Activated CD4-positive, alpha-beta T cell treated with anti-CD3 and anti-CD28 coated beads, Interleukin-2, Interleukin-4, amounts not matched to agents 100 ng/mL and 50 ng/mL, durations not matched to agents 16 hours and 8 hours (primary cell): ENCODE measurements at regions not wholly inside any gene's neighbourhood (a gene's known extent, or its start where the extent isn't known, plus 50 kb on each side); places are given as distances from the start of the nearest gene placed in this dataset.
"Not testable (repeated sequence)": the region's sequence is repeated elsewhere in the genome, so short reads cannot be mapped to it uniquely, and the experiment has no call there.

Source experiments
- DNase-seq: peaks from one replicate; pipeline ENCODE4 v3.0.0-alpha.2; 2020; ENCODE audit warnings: low spot score

DNA sequence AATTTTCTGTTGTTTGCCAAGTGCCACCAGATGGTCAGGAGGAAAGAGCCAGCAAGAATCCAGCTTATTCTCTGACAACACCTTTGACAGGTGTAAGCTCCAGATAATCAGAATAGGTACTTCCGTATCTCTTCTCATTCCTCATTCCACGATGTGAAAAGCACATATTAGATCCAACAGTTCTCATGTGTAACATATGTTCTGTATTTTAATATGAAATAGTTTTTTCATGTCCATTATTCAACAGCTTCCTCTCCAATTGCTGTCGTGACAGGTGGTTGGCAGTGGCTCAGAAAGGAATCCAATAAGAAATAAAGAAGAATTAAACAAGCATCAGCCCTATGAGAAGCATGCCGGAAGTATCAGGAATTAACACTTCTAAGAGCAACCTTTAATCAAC is 1624.7 kb downstream of the MRPL39 start:
- no peak for DNase-seq

GRCh38 chr21:23977971-23978370 is 1629.3 kb downstream of the MRPL39 start:
- no peak for DNase-seq

DNA sequence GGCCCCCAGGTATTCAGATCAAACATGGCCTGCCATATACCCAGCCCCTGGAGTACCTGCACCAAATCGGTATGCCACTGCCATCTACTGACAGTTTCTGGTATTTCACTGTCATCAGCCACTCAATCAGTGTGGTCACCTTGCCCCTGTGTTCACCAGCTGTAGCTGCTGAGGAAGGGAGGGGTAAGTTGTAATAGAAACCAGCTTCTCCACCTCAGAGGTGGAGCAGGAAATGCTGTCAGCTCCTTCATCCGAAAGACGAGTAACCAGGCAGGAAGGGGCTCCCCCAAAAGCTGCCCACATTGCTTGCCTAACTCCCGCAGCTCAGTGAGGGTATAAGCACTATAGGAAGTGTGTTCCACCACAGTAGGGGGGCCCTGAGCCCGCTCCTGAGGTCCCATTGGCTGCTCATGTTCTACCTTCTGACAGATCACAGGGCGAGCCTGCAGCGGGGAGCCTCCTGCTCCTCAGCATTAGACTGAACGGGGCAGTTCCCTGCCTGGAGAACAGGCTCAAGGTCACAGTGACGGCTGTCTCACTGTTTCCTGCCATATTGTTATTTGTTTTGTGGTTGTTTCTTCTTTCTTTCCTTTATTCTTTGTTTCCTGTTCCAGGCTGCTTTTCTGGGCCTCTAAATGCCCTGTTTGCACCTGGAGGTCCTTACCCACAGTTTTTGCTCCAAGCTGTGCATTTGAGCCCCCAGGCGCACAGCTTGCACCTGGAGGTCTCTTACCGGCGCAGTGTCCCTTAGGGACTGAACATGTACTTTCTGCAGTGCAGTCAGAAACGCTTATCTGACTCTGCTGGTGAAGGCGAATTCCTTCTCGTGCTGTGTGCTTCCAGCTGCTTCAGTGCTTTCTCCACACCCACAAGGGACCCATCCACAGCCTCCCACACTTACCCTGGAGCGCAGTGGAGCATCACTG is 1638.3 kb downstream of the MRPL39 start:
- DNase-seq = peak; percentile 86

GRCh38 chr21:23968008-23968407 is 1639.3 kb downstream of the MRPL39 start:
- DNase-seq = no peak

- DNase-seq = no peak
Measured at GRCh38 chr21:23963454-23963853, 1643.8 kb downstream of the MRPL39 start.

GRCh38 chr21:23960769-23961168 is 1646.5 kb downstream of the MRPL39 start:
- DNase-seq = no peak

DNA sequence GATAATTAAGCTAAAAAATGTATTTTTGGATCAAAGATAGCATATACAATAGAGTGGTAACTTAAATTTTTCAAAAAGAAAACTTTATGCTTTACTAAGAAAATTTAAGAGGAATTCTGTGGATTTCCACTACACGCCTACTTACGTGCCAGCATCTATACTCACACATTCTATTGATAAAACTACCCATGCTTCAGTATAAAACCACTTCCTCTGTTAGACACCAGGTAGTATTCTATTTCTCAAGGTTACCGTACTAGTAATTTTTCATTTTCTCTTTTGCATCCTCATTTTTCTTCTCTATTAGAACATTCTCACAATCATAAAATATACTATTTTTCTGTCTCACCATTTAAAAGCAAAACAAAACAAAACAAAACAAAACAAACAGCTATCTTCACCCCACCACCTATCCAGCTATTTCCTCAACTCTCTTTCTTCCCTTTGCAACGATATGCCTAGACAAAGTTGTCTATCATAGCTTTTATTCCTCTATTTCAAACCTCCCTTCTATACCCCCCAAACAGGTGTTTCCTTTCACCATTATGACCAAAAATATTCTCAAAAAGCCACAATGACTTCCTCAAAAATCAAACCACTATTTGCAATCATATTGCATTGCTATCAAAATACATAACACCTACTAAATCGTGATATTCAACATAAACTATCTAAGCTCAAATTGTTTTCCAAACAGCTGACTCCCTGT is 1652.0 kb downstream of the MRPL39 start:
- DNase-seq = no peak

DNA sequence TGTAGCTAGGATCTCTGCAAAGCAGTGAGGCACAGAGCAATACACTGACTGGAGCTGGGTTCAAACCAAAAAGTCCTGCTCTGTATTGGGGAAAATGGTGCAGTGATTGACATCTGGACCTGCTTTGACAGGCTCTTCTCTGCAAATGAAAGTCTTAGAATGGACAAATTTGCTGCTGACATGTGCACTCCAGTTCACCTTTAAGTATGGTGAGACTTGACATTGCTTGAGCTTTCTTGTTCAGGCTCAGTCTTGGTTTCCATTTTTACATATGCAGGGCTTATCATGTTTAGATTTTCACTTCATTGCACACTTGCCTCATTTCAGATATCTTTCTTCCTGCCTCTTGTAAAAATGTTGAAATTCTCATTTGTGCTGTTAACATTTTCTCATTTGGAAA is 1655.0 kb downstream of the MRPL39 start:
- DNase-seq = no peak

- no peak for DNase-seq
Measured at GRCh38 chr21:23951251-23951650, 1656.0 kb downstream of the MRPL39 start.

GRCh38 chr21:23950344-23950743 is 1656.9 kb downstream of the MRPL39 start:
- DNase-seq = no peak

DNA sequence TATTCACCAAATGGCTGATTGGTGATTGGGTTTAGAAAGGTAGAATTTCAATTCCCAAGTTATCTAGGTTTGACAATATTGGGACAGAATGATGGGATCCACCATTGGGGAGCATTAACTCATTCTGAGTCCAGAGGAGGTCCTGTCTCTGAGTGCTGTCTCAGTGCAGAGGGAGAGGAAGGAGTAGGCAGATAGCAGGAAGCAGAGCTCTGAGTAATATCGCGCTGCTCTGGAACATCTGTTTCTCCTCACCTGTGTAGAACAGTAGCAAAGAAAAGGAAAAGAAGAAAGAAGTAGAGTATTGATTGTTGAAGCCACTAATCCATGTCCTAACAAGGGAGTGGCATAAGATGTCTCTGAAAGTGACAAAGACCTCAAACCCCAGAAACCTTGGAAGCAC is 1657.8 kb downstream of the MRPL39 start:
- DNase-seq = no peak

DNA sequence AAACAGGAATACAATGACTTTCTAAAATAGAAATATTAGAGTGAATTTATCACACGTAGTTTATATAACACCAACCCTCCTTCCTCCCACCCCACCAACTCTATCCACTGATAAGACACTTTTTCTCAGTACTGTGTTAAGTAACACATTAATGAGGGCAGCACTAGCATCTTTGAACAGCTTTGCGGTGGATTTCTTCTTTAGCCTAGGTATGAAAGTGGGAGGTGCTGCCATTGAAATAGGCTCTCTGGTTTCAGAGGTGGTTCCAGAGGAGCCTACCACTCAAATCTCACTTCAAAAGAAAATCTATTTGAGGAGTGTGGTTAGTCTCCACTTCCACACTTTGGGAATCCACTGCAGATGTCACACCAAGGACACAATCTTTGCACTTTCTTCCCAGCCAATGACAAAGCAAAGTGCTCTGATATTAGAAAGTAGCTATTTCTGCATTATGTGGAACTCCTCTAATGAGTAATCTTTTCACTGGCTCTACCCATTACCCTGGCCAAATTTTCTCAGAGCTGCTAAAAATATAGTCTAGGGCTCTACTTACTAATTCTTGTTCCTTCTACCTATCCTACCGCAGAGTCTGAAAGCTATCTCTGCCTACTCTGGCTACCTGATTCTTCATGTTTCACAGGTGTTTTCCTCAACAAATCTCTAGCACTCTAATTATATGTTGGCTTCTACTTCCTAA is 1667.8 kb downstream of the MRPL39 start:
- no peak for DNase-seq

- no peak for DNase-seq
Measured at GRCh38 chr21:23936991-23937390, 1670.3 kb downstream of the MRPL39 start.

- no peak for DNase-seq
Measured at GRCh38 chr21:23936224-23936623, 1671.1 kb downstream of the MRPL39 start.

- DNase-seq = no peak
Measured at GRCh38 chr21:23930565-23930964, 1676.7 kb downstream of the MRPL39 start.

DNA sequence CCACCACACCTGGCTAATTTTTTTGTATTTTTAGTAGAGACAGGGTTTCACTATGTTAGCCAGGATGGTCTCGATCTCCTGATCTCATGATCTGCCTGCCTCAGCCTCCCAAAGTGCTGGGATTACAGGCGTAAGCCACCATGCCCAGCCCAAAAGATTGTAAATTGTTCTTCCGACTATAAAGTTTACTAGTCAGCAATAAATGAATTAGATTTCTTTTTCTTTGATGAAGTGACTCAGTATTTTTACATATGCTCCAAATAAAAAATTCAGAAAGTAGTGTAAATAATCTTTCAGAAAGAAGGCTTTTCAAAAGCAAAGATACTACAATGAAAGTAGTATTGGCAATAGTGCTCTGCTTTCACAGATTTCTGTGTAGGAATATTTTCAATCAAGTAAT is 1680.9 kb downstream of the MRPL39 start:
- not testable (repeated sequence) for DNase-seq

GRCh38 chr21:23921670-23922418 is 1685.4 kb downstream of the MRPL39 start:
- no peak for DNase-seq

DNA sequence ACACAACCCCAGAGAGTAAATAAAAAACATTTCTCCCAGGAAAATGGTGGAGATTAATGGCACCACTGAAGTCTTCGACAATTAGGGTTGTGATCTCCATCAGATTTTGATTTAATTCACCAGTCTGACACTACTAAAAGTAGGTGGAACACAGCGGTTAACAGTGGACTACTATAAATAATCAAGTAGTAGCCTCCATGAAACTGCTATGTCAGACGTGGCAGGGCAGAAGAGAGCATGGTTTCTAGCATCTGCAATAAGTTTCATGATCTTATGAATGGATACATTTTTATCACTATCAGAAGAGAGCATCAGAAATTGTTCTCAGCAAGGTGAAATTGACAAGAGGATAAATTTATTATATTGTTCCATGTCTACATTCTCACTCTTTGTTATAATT is 1706.6 kb downstream of the MRPL39 start:
- DNase-seq = no peak

DNA sequence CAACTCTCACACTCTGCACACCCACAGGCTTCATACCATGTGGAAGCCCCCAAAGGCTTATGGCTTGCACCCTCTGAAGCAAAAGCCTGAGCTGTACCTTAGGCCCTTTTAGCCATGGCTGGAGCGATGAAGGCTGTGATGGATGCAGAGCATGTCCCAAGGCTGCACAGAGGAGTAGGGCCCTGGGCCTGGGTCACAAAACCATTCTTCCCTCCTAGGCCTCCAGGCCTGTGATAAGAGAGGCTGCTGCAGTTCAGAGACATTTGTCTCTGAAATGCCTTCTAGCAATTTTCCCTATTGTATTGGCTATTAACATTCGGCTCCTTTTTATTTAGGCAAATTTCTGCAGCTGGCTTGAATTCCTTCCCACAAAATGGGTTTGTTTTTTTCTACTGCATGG is 1707.7 kb downstream of the MRPL39 start:
- no peak for DNase-seq

- DNase-seq = no peak
Measured at GRCh38 chr21:23890652-23891051, 1716.6 kb downstream of the MRPL39 start.

DNA sequence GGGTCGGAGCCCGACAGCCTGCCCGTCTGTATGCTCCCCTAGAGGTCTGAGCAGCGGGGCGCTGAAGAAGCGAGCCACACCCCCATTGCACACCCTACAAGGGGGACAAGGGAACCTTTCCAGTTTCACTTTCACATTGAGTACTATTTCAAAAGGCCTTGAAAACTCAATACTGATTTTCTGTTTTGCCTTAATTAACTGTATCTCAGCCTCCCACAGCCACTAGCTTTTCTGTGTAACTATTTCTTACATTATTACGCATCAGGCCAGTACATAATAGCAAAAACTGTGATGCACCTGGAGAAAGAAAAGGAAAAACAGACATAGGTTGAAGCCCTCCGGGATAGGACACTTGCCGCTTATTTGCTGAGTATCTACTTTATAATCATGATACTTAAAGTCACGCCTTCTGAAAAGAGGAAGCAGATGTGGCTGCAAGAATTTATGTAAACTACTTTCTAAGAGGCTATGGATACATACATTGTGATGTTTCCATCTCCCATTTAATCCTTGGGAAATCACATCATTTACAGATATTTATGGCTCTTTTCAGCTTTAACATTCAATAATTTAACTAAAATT is 1719.5 kb downstream of the MRPL39 start:
- peak; percentile 2 for DNase-seq
